ENCODE measurements at regions not wholly inside any gene's neighbourhood (a gene's known extent, or its start where the extent isn't known, plus 50 kb on each side); places are given as distances from the start of the nearest gene placed in this dataset.

- H3K4me3 ChIP-seq (replicated peaks in 1 of 2; ENCODE audit: low read depth in 2 of 2, low read length in 2 of 2), result no peak overlapping the region
- no peak for TF ChIP-seq CTCF (IDR thresholded peaks at IDR 0.05; ENCODE audit: low read depth, low read length)
- peak; percentile 12 to 51 for DNase-seq (ENCODE audit: low read depth in 2 of 2)
Measured at GRCh38 chr11:97883086-97883485, 1137.7 kb upstream of the CNTN5 start.

GRCh38 chr11:97888641-97889040, 1132.1 kb upstream of the CNTN5 start:
- no peak for TF ChIP-seq CTCF (IDR thresholded peaks at IDR 0.05; ENCODE audit: low read depth, low read length)
- no peak overlapping the region for H3K4me3 ChIP-seq (replicated peaks in 1 of 2; ENCODE audit: low read depth in 2 of 2, low read length in 2 of 2)
- DNase-seq (ENCODE audit: low read depth in 2 of 2), result no peak

GRCh38 chr11:97890466-97890865, 1130.3 kb upstream of the CNTN5 start:
- no peak for DNase-seq (ENCODE audit: low read depth in 2 of 2)
- H3K4me3 ChIP-seq (replicated peaks in 1 of 2; ENCODE audit: low read depth in 2 of 2, low read length in 2 of 2), result no peak overlapping the region
- no peak for TF ChIP-seq CTCF (IDR thresholded peaks at IDR 0.05; ENCODE audit: low read depth, low read length)

- no peak for DNase-seq (ENCODE audit: low read depth in 2 of 2)
- no peak overlapping the region for H3K4me3 ChIP-seq (replicated peaks in 1 of 2; ENCODE audit: low read depth in 2 of 2, low read length in 2 of 2)
- TF ChIP-seq CTCF (IDR thresholded peaks at IDR 0.05; ENCODE audit: low read depth, low read length), result no peak
Measured at GRCh38 chr11:97893612-97894011, 1127.1 kb upstream of the CNTN5 start.

GRCh38 chr11:97894978-97895377, 1125.8 kb upstream of the CNTN5 start:
- TF ChIP-seq CTCF (IDR thresholded peaks at IDR 0.05; ENCODE audit: low read depth, low read length), result no peak
- H3K4me3 ChIP-seq (replicated peaks in 1 of 2; ENCODE audit: low read depth in 2 of 2, low read length in 2 of 2), result no peak overlapping the region
- DNase-seq (ENCODE audit: low read depth in 2 of 2), result no peak

- no peak overlapping the region for H3K4me3 ChIP-seq (replicated peaks in 1 of 2; ENCODE audit: low read depth in 2 of 2, low read length in 2 of 2)
- no peak for DNase-seq (ENCODE audit: low read depth in 2 of 2)
- TF ChIP-seq CTCF (IDR thresholded peaks at IDR 0.05; ENCODE audit: low read depth, low read length), result no peak
Measured at GRCh38 chr11:97895572-97895971, 1125.2 kb upstream of the CNTN5 start.

GRCh38 chr11:97902828-97903227, 1117.9 kb upstream of the CNTN5 start:
- no peak for DNase-seq (ENCODE audit: low read depth in 2 of 2)
- H3K4me3 ChIP-seq (replicated peaks in 1 of 2; ENCODE audit: low read depth in 2 of 2, low read length in 2 of 2), result no peak overlapping the region
- no peak for TF ChIP-seq CTCF (IDR thresholded peaks at IDR 0.05; ENCODE audit: low read depth, low read length)
